Tongue (tissue), 1 donor: ENCODE measurements at regions not wholly inside any gene's neighbourhood (a gene's known extent, or its start where the extent isn't known, plus 50 kb on each side); places are given as distances from the start of the nearest gene placed in this dataset.

Source experiments
- DNase-seq: peaks from one replicate; pipeline ENCODE4 v3.0.0-alpha.2; 2015

- peak; percentile 49 for DNase-seq
These were observed 486.5 kb downstream of the ARAP2 start for GRCh38 chr4:35757836-35758235.

GRCh38 chr4:35760807-35761206 lies 483.5 kb downstream of the ARAP2 start:
- no peak for DNase-seq

- DNase-seq: no peak
These were observed 472.7 kb downstream of the ARAP2 start for GRCh38 chr4:35771571-35771970.

GRCh38 chr4:35772291-35772690 lies 472.0 kb downstream of the ARAP2 start:
- no peak for DNase-seq

- DNase-seq: no peak
These were observed 454.3 kb downstream of the ARAP2 start for GRCh38 chr4:35789899-35790574.

- no peak for DNase-seq
These were observed 451.1 kb downstream of the ARAP2 start for GRCh38 chr4:35793045-35793722.

GRCh38 chr4:35793766-35794165 lies 450.5 kb downstream of the ARAP2 start:
- no peak for DNase-seq

- DNase-seq: no peak
These were observed 443.6 kb downstream of the ARAP2 start for GRCh38 chr4:35800669-35801068.

GRCh38 chr4:35802644-35803043 lies 441.7 kb downstream of the ARAP2 start:
- DNase-seq: no peak

- no peak for DNase-seq
These were observed 425.8 kb downstream of the ARAP2 start for GRCh38 chr4:35818520-35818919.

- DNase-seq: no peak
These were observed 424.3 kb downstream of the ARAP2 start for GRCh38 chr4:35820003-35820402.

GRCh38 chr4:35824231-35824630 lies 420.1 kb downstream of the ARAP2 start:
- no peak for DNase-seq

- DNase-seq: no peak
These were observed 408.4 kb downstream of the ARAP2 start for GRCh38 chr4:35835893-35836292.

GRCh38 chr4:35836596-35836995 lies 407.7 kb downstream of the ARAP2 start:
- no peak for DNase-seq

- peak; percentile 13 for DNase-seq
These were observed 377.3 kb downstream of the ARAP2 start for GRCh38 chr4:35867057-35867456.

- no peak for DNase-seq
These were observed 372.0 kb downstream of the ARAP2 start for GRCh38 chr4:35872273-35872672.

GRCh38 chr4:35879479-35879878 lies 364.8 kb downstream of the ARAP2 start:
- no peak for DNase-seq

- no peak for DNase-seq
These were observed 361.2 kb downstream of the ARAP2 start for GRCh38 chr4:35883108-35883507.

GRCh38 chr4:35884714-35885480 lies 359.4 kb downstream of the ARAP2 start:
- no peak for DNase-seq

- no peak for DNase-seq
These were observed 346.5 kb downstream of the ARAP2 start for GRCh38 chr4:35897808-35898207.

- no peak for DNase-seq
These were observed 343.7 kb downstream of the ARAP2 start for GRCh38 chr4:35900286-35901243.

GRCh38 chr4:35912174-35912573 lies 332.1 kb downstream of the ARAP2 start:
- DNase-seq: no peak
